Adrenal gland (tissue), 9 donors: ENCODE measurements at regions not wholly inside any gene's neighbourhood (a gene's known extent, or its start where the extent isn't known, plus 50 kb on each side); places are given as distances from the start of the nearest gene placed in this dataset.

Experiments used
- DNase-seq, 7 donors: peaks; one replicate each; pipeline ENCODE4 v3.0.0-alpha.2; 2019 to 2020
- H3K27ac ChIP-seq, 5 donors: fragments of 200-600 bp; sonication (generic) in 4 of 5; 1 replicate in 3 of 5; 2 replicates in 2 of 5; pipeline versions ENCODE4 v1.5.1 to v1.8.0; 2016 to 2020; ENCODE audit warnings: mild to moderate bottlenecking in 1 of 5
- H3K27me3 ChIP-seq: fragments of 200-600 bp; 2 replicates; pipeline ENCODE4 v1.8.0; 2021
- H3K36me3 ChIP-seq, 2 donors: fragments of 200-600 bp; replicated peaks in 1 of 2; 1 replicate in 1 of 2; 2 replicates in 1 of 2; pipeline versions ENCODE4 v1.5.1 to v1.8.0; 2018 to 2022
- H3K4me1 ChIP-seq, 2 donors: fragments of 200-600 bp; replicated peaks in 1 of 2; 1 replicate in 1 of 2; 2 replicates in 1 of 2; pipeline versions ENCODE4 v1.5.1 to v1.8.0; 2018 to 2021
- H3K4me3 ChIP-seq, 4 donors: fragments of 200-600 bp; sonication (generic) in 3 of 4; one replicate each; pipeline ENCODE4 v1.5.1; 2016 to 2018
- H3K9me3 ChIP-seq, 3 donors: fragments of 200-600 bp; sonication (generic) in 1 of 3; replicated peaks in 1 of 3; 1 replicate in 2 of 3; 2 replicates in 1 of 3; pipeline versions ENCODE4 v1.5.1 to v1.8.0; 2016 to 2021
- POLR2A ChIP-seq, 2 donors: fragments of 450-650 bp; IDR thresholded peaks; one replicate each; pipeline ENCODE4 v1.6.1; 2017; ENCODE audit warnings: antibody characterized with exemption in 2 of 2, mild to moderate bottlenecking in 2 of 2, moderate library complexity in 1 of 2
- WGBS, 4 donors: extraction: QIAGEN DNeasy Blood & Tissue Kit in 2 of 4; methylation state at CpG; one replicate each; pipeline versions ENCODE4 v1.1.5 to v1.1.7; 2013 to 2017; 5-methylcytosine and 5-hydroxymethylcytosine counted together
- intact Hi-C, 2 donors: fragments of 100-400 bp; cut with DNase I; formaldehyde crosslinking; loops; one replicate each; pipeline versions ENCODE4 v1.14.1 to v1.15.0; 2022 to 2023
- TF ChIP-seq, protein P1 (sequence below), 6 experiments: fragments of 450-650 bp in 4 of 6; fragments of 200-600 bp in 2 of 6; sonication (generic) in 1 of 6; IDR thresholded peaks; 1 replicate in 5 of 6; 2 replicates in 1 of 6; pipeline versions ENCODE4 v1.5.1 to v1.8.0; 2016 to 2021; ENCODE audit warnings: antibody characterized with exemption in 6 of 6, mild to moderate bottlenecking in 2 of 6, moderate library complexity in 1 of 6
- donor health status: healthy with polysubstance abuse.
- donor health status: Bipolar disorder and iron deficiency.
- donor health status: DM: yes; HTN: yes; CAD: no.
- donor health status: DM: no; HTN: no; CAD: no.
- donor health status: DM: no; HTN: no; CAD: no.

- WGBS, 4 donors: 93 to 97% (median 94%) methylated on average over 3 of the region's 3 CpGs
- H3K9me3 ChIP-seq: no peaks in the 10 kb centered on the region
- no peak for TF ChIP-seq POLR2A (IDR thresholded peaks at IDR 0.05)
- TF ChIP-seq, protein P1, sequence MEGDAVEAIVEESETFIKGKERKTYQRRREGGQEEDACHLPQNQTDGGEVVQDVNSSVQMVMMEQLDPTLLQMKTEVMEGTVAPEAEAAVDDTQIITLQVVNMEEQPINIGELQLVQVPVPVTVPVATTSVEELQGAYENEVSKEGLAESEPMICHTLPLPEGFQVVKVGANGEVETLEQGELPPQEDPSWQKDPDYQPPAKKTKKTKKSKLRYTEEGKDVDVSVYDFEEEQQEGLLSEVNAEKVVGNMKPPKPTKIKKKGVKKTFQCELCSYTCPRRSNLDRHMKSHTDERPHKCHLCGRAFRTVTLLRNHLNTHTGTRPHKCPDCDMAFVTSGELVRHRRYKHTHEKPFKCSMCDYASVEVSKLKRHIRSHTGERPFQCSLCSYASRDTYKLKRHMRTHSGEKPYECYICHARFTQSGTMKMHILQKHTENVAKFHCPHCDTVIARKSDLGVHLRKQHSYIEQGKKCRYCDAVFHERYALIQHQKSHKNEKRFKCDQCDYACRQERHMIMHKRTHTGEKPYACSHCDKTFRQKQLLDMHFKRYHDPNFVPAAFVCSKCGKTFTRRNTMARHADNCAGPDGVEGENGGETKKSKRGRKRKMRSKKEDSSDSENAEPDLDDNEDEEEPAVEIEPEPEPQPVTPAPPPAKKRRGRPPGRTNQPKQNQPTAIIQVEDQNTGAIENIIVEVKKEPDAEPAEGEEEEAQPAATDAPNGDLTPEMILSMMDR (IDR thresholded peaks at IDR 0.05): no peak
- DNase-seq: no peak
- H3K4me3 ChIP-seq: no peak overlapping the region
- intact Hi-C loops: loop anchor here in 1 of 2 donors (5.0 kb wide), 1 partner anchor 42 kb away; no protein-coding TSS in a partner anchor
- no peaks in the 10 kb centered on the region for H3K36me3 ChIP-seq
- H3K4me1 ChIP-seq: no peaks in the 10 kb centered on the region
- no peaks in the 10 kb centered on the region for H3K27me3 ChIP-seq
- H3K27ac ChIP-seq: no peak overlapping the region
Measured at GRCh38 chr3:106710596-106710995, 666.6 kb upstream of the CCDC54 start.

- 5 to 13% (median 6%) methylated on average over 1 of the region's 1 CpG for WGBS, 4 donors
- H3K27ac ChIP-seq: no peak overlapping the region
- intact Hi-C loops: loop anchor here in 1 of 2 donors (5.0 kb wide), 1 partner anchor 41 kb away; no protein-coding TSS in a partner anchor
Measured at GRCh38 chr3:106711650-106712049, 665.6 kb upstream of the CCDC54 start.

GRCh38 chr3:106714400-106714799 lies 662.8 kb upstream of the CCDC54 start:
- intact Hi-C loops: loop anchor here in 1 of 2 donors (5.0 kb wide), 1 partner anchor 38 kb away; no protein-coding TSS in a partner anchor
- Histone ChIP-seq H3K4me1 (no peaks in the 10 kb centered on the region), H3K4me3 (no peak overlapping the region), H3K27ac (no peak overlapping the region), H3K27me3 (no peaks in the 10 kb centered on the region), H3K9me3 (no peaks in the 10 kb centered on the region), H3K36me3 (no peaks in the 10 kb centered on the region)
- no peak for DNase-seq
- TF ChIP-seq, protein P1 (IDR thresholded peaks at IDR 0.05): no peak
- TF ChIP-seq POLR2A (IDR thresholded peaks at IDR 0.05): no peak

More at GRCh38 chr3:106711650-106712049, 665.6 kb upstream of the CCDC54 start:
- no peaks in the 10 kb centered on the region for H3K36me3 ChIP-seq
- H3K9me3 ChIP-seq: no peaks in the 10 kb centered on the region
- no peaks in the 10 kb centered on the region for H3K4me1 ChIP-seq
- no peak overlapping the region for H3K4me3 ChIP-seq
- DNase-seq: no peak
- TF ChIP-seq, protein P1 (IDR thresholded peaks at IDR 0.05): no peak
- no peaks in the 10 kb centered on the region for H3K27me3 ChIP-seq

GRCh38 chr3:106715286-106715685 lies 662.0 kb upstream of the CCDC54 start:
- WGBS, 4 donors: 87 to 89% (median 88%) methylated on average over 3 of the region's 3 CpGs
- no peak overlapping the region for H3K27ac ChIP-seq
- H3K27me3 ChIP-seq: no peaks in the 10 kb centered on the region
- no peak overlapping the region for H3K4me3 ChIP-seq
- no peaks in the 10 kb centered on the region for H3K36me3 ChIP-seq
- H3K9me3 ChIP-seq: no peaks in the 10 kb centered on the region
- intact Hi-C loops: no loop called here
- no peak for TF ChIP-seq POLR2A (IDR thresholded peaks at IDR 0.05)
- TF ChIP-seq, protein P1 (IDR thresholded peaks at IDR 0.05): no peak
- no peak for DNase-seq
- no peaks in the 10 kb centered on the region for H3K4me1 ChIP-seq
